Thoracic aorta (tissue), 2 donors: ENCODE measurements at regions not wholly inside any gene's neighbourhood (a gene's known extent, or its start where the extent isn't known, plus 50 kb on each side); places are given as distances from the start of the nearest gene placed in this dataset.

Experiments used
- ATAC-seq: fragments of 150-250 bp; one replicate; pipeline ENCODE4 v1.8.0; 2017; ENCODE audit warnings: low read depth; ENCODE audit not compliant: insufficient number of reproducible peaks, low FRiP score
- DNase-seq: peaks from one replicate; pipeline ENCODE4 v3.0.0-alpha.2; 2020; ENCODE audit warnings: low spot score
- H3K27ac ChIP-seq, 2 donors: fragments of 200-600 bp; sonication (generic); 1 replicate in 1 of 2; 2 replicates in 1 of 2; pipeline ENCODE4 v1.5.1; 2016; ENCODE audit warnings: mild to moderate bottlenecking in 2 of 2, moderate library complexity in 2 of 2
- H3K27me3 ChIP-seq: fragments of 200-600 bp; sonication (generic); replicated peaks from 2 replicates; pipeline ENCODE4 v1.6.0; 2016; ENCODE audit warnings: mild to moderate bottlenecking; ENCODE audit not compliant: insufficient read depth
- H3K36me3 ChIP-seq: fragments of 200-600 bp; sonication (generic); one replicate; pipeline ENCODE4 v1.5.1; 2016
- H3K4me1 ChIP-seq, 2 donors: fragments of 200-600 bp; sonication (generic); 1 replicate in 1 of 2; 2 replicates in 1 of 2; pipeline versions ENCODE4 v1.5.1 to v1.6.0; 2016; ENCODE audit warnings: low read depth in 2 of 2, mild to moderate bottlenecking in 1 of 2; ENCODE audit not compliant: control insufficient read depth in 1 of 2
- H3K4me3 ChIP-seq: fragments of 200-600 bp; sonication (generic); 2 replicates; pipeline ENCODE4 v1.5.1; 2016; ENCODE audit warnings: mild to moderate bottlenecking
- H3K9me3 ChIP-seq: fragments of 200-600 bp; sonication (generic); 2 replicates; pipeline ENCODE4 v1.5.1; 2016
- CTCF ChIP-seq: fragments of 200-600 bp; sonication (generic); IDR thresholded peaks from one replicate; pipeline ENCODE4 v1.5.1; 2019; ENCODE audit warnings: antibody characterized with exemption

GRCh38 chr10:3684891-3685290 is 100.1 kb downstream of the KLF6 start:
- no peak for TF ChIP-seq CTCF
- no peaks in the 10 kb centered on the region for H3K36me3 ChIP-seq
- no peak overlapping the region for H3K27ac ChIP-seq
- no peaks in the 10 kb centered on the region for H3K4me1 ChIP-seq
- no peaks in the 10 kb centered on the region for H3K9me3 ChIP-seq
- no peak overlapping the region for H3K4me3 ChIP-seq
- ATAC-seq = no peak
- DNase-seq = no peak
- no peaks in the 10 kb centered on the region for H3K27me3 ChIP-seq

- no peak overlapping the region for H3K27ac ChIP-seq
- no peak for TF ChIP-seq CTCF
- H3K36me3 ChIP-seq = no peaks in the 10 kb centered on the region
Measured at GRCh38 chr10:3683560-3683959, 101.4 kb downstream of the KLF6 start.

GRCh38 chr10:3682745-3683144 is 102.3 kb downstream of the KLF6 start:
- Histone ChIP-seq H3K4me3 (no peak overlapping the region), H3K4me1 (no peaks in the 10 kb centered on the region), H3K27me3 (no peaks in the 10 kb centered on the region), H3K9me3 (no peaks in the 10 kb centered on the region), H3K27ac (no peak overlapping the region), H3K36me3 (no peaks in the 10 kb centered on the region)
- ATAC-seq (no peak), DNase-seq (no peak)
- TF ChIP-seq CTCF = no peak

More at GRCh38 chr10:3683560-3683959, 101.4 kb downstream of the KLF6 start:
- no peaks in the 10 kb centered on the region for H3K4me1 ChIP-seq
- ATAC-seq = no peak
- no peak overlapping the region for H3K4me3 ChIP-seq
- DNase-seq = no peak
- H3K27me3 ChIP-seq = no peaks in the 10 kb centered on the region
- H3K9me3 ChIP-seq = no peaks in the 10 kb centered on the region

GRCh38 chr10:3681642-3682554 is 103.1 kb downstream of the KLF6 start:
- no peak for ATAC-seq
- Histone ChIP-seq H3K27me3 (no peaks in the 10 kb centered on the region), H3K4me3 (no peak overlapping the region), H3K4me1 (no peaks in the 10 kb centered on the region), H3K9me3 (no peaks in the 10 kb centered on the region), H3K36me3 (no peaks in the 10 kb centered on the region), H3K27ac (no peak overlapping the region)
- DNase-seq = no peak
- TF ChIP-seq CTCF = no peak

- no peak for ATAC-seq
- DNase-seq = no peak
- TF ChIP-seq CTCF = no peak
- Histone ChIP-seq H3K4me1 (no peaks in the 10 kb centered on the region), H3K9me3 (no peaks in the 10 kb centered on the region), H3K36me3 (no peaks in the 10 kb centered on the region), H3K4me3 (no peak overlapping the region), H3K27ac (no peak overlapping the region), H3K27me3 (no peaks in the 10 kb centered on the region)
Measured at GRCh38 chr10:3679950-3680629, 104.9 kb downstream of the KLF6 start.
